HL-60 (cell line): ENCODE measurements at regions not wholly inside any gene's neighbourhood (a gene's known extent, or its start where the extent isn't known, plus 50 kb on each side); places are given as distances from the start of the nearest gene placed in this dataset.

Experiments
- CTCF ChIP-seq: IDR thresholded peaks from one replicate; pipeline ENCODE4 v1.5.1; 2011; ENCODE audit warnings: low read length, control low read depth, inconsistent platforms; ENCODE audit not compliant: insufficient read depth
- GABPA ChIP-seq: IDR thresholded peaks from 2 replicates; pipeline ENCODE4 v1.6.1; 2012; ENCODE audit warnings: low read depth

- TF ChIP-seq CTCF = no peak
- TF ChIP-seq GABPA = no peak
Measured at GRCh38 chr2:21431078-21431477, 307.3 kb downstream of the TDRD15 start.
